ENCODE measurements at regions not wholly inside any gene's neighbourhood (a gene's known extent, or its start where the extent isn't known, plus 50 kb on each side); places are given as distances from the start of the nearest gene placed in this dataset.

GRCh38 chr13:73367886-73368285, 309.1 kb downstream of the KLF5 start:
- DNase-seq: no peak

GRCh38 chr13:73366241-73366640, 307.4 kb downstream of the KLF5 start:
- no peak for DNase-seq

GRCh38 chr13:73365681-73366080, 306.9 kb downstream of the KLF5 start:
- no peak for DNase-seq

GRCh38 chr13:73365252-73365651, 306.4 kb downstream of the KLF5 start:
- no peak for DNase-seq

GRCh38 chr13:73364736-73365135, 305.9 kb downstream of the KLF5 start:
- DNase-seq: no peak

- DNase-seq: no peak
These were observed 299.8 kb downstream of the KLF5 start for GRCh38 chr13:73358606-73359095.

GRCh38 chr13:73355134-73355533, 296.3 kb downstream of the KLF5 start:
- no peak for DNase-seq

GRCh38 chr13:73351730-73352129, 292.9 kb downstream of the KLF5 start:
- DNase-seq: no peak

- DNase-seq: no peak
These were observed 282.9 kb downstream of the KLF5 start for GRCh38 chr13:73341748-73342147.

- no peak for DNase-seq
These were observed 281.3 kb downstream of the KLF5 start for GRCh38 chr13:73340069-73340468.

GRCh38 chr13:73339086-73339485, 280.3 kb downstream of the KLF5 start:
- no peak for DNase-seq

- DNase-seq: no peak
These were observed 279.6 kb downstream of the KLF5 start for GRCh38 chr13:73338389-73338788.

GRCh38 chr13:73337532-73337931, 278.7 kb downstream of the KLF5 start:
- no peak for DNase-seq

GRCh38 chr13:73336773-73337172, 278.0 kb downstream of the KLF5 start:
- no peak for DNase-seq

- DNase-seq: no peak
These were observed 277.1 kb downstream of the KLF5 start for GRCh38 chr13:73335944-73336343.

- DNase-seq: peak; percentile 54
These were observed 276.4 kb downstream of the KLF5 start for GRCh38 chr13:73335210-73335609.

- no peak for DNase-seq
These were observed 275.6 kb downstream of the KLF5 start for GRCh38 chr13:73334445-73334844.

- no peak for DNase-seq
These were observed 272.8 kb downstream of the KLF5 start for GRCh38 chr13:73331556-73331955.

GRCh38 chr13:73329355-73329754, 270.6 kb downstream of the KLF5 start:
- no peak for DNase-seq

GRCh38 chr13:73327579-73327978, 268.8 kb downstream of the KLF5 start:
- DNase-seq: no peak

GRCh38 chr13:73325723-73326558, 267.1 kb downstream of the KLF5 start:
- no peak for DNase-seq

- no peak for DNase-seq
These were observed 266.3 kb downstream of the KLF5 start for GRCh38 chr13:73324842-73325722.

GRCh38 chr13:73323615-73324014, 264.8 kb downstream of the KLF5 start:
- no peak for DNase-seq

- no peak for DNase-seq
These were observed 262.2 kb downstream of the KLF5 start for GRCh38 chr13:73321043-73321442.

All from activated CD4-positive, alpha-beta T cell treated with anti-CD3 and anti-CD28 coated beads, Interleukin-2, Interleukin-6, amounts not matched to agents 100 ng/mL and 50 ng/mL, durations not matched to agents 16 hours and 8 hours (primary cell).